Ovary (tissue), 3 donors: ENCODE measurements at regions not wholly inside any gene's neighbourhood (a gene's known extent, or its start where the extent isn't known, plus 50 kb on each side); places are given as distances from the start of the nearest gene placed in this dataset.

Source experiments
- EP300 ChIP-seq: sonication (generic); formaldehyde crosslinking; IDR thresholded peaks from one replicate; pipeline ENCODE4 v1.6.1; 2017; ENCODE audit warnings: antibody characterized with exemption
- POLR2A ChIP-seq: fragments of 450-650 bp; IDR thresholded peaks from one replicate; pipeline ENCODE4 v1.6.1; 2017; ENCODE audit warnings: antibody characterized with exemption, mild to moderate bottlenecking, moderate library complexity
- TF ChIP-seq, protein P1 (sequence below), 3 donors: fragments of 450-650 bp in 2 of 3; fragments of 200-600 bp in 1 of 3; IDR thresholded peaks; one replicate each; pipeline versions ENCODE4 v1.5.1 to v1.8.0; 2016 to 2022; ENCODE audit warnings: antibody characterized with exemption in 3 of 3, mild to moderate bottlenecking in 1 of 3
- donor health status: DM: no; HTN: no; CAD: no.

DNA sequence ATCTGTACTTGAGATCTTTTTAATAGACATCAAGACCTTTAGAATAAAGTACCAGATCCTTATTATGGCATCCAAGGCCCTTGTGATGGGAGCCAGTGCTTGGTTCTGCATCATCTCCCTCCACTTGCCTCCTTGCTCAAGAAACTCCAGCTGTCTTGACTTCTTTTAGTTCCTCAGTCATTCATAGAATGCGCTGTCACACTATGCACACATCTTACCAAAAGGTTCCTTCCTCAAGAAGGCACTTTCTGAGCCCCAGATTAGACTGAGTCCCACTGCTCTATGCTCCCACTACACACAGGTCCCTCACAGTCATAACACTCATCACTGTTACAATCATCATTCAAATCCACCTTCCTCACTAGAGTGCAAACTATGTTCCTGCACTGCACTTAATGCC lies 57.8 kb upstream of the ITM2B start:
- TF ChIP-seq, protein P1, sequence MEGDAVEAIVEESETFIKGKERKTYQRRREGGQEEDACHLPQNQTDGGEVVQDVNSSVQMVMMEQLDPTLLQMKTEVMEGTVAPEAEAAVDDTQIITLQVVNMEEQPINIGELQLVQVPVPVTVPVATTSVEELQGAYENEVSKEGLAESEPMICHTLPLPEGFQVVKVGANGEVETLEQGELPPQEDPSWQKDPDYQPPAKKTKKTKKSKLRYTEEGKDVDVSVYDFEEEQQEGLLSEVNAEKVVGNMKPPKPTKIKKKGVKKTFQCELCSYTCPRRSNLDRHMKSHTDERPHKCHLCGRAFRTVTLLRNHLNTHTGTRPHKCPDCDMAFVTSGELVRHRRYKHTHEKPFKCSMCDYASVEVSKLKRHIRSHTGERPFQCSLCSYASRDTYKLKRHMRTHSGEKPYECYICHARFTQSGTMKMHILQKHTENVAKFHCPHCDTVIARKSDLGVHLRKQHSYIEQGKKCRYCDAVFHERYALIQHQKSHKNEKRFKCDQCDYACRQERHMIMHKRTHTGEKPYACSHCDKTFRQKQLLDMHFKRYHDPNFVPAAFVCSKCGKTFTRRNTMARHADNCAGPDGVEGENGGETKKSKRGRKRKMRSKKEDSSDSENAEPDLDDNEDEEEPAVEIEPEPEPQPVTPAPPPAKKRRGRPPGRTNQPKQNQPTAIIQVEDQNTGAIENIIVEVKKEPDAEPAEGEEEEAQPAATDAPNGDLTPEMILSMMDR (IDR thresholded peaks at IDR 0.05), result no peak
- no peak for TF ChIP-seq EP300
- TF ChIP-seq POLR2A, result no peak
